Liver (tissue), 7 donors: ENCODE measurements at regions not wholly inside any gene's neighbourhood (a gene's known extent, or its start where the extent isn't known, plus 50 kb on each side); places are given as distances from the start of the nearest gene placed in this dataset.

Experiments
- DNase-seq: peaks from one replicate; pipeline ENCODE4 v3.0.0-alpha.2; 2017; ENCODE audit warnings: low spot score
- H3K27ac ChIP-seq, 2 donors: one replicate each; pipeline ENCODE4 v1.7.0; 2013; ENCODE audit warnings: inconsistent platforms in 2 of 2, low read length in 2 of 2, control low read depth in 1 of 2, low read depth in 1 of 2, mild to moderate bottlenecking in 1 of 2
- H3K27me3 ChIP-seq, 4 donors: one replicate each; pipeline versions ENCODE4 v1.6.1 to v1.7.0; 2013; ENCODE audit warnings: low read length in 3 of 4, inconsistent platforms in 1 of 4, mild to moderate bottlenecking in 1 of 4, moderate library complexity in 1 of 4; ENCODE audit not compliant: control insufficient read depth in 4 of 4, insufficient read depth in 4 of 4
- H3K36me3 ChIP-seq, 4 donors: one replicate each; pipeline versions ENCODE4 v1.6.1 to v1.7.0; 2013; ENCODE audit warnings: low read length in 3 of 4, mild to moderate bottlenecking in 3 of 4, low read depth in 1 of 4, moderate library complexity in 1 of 4; ENCODE audit not compliant: control insufficient read depth in 4 of 4, insufficient read depth in 3 of 4
- H3K4me1 ChIP-seq, 4 donors: one replicate each; pipeline versions ENCODE4 v1.6.1 to v1.7.0; 2013; ENCODE audit warnings: low read length in 3 of 4, mild to moderate bottlenecking in 3 of 4, moderate library complexity in 1 of 4; ENCODE audit not compliant: control insufficient read depth in 4 of 4, insufficient read depth in 4 of 4
- H3K4me3 ChIP-seq, 3 donors: one replicate each; pipeline versions ENCODE4 v1.6.1 to v1.7.0; 2013; ENCODE audit warnings: low read length in 3 of 3, control low read depth in 1 of 3, low read depth in 1 of 3, mild to moderate bottlenecking in 1 of 3
- H3K9ac ChIP-seq, 2 donors: one replicate each; pipeline ENCODE4 v1.7.0; 2013; ENCODE audit warnings: low read length in 2 of 2, mild to moderate bottlenecking in 2 of 2, moderate library complexity in 2 of 2, control low read depth in 1 of 2, low read depth in 1 of 2
- H3K9me3 ChIP-seq, 4 donors: one replicate each; pipeline versions ENCODE4 v1.6.1 to v1.7.0; 2013; ENCODE audit warnings: low read length in 3 of 4; ENCODE audit not compliant: control insufficient read depth in 4 of 4
- ATF3 ChIP-seq: IDR thresholded peaks from 2 replicates; pipeline ENCODE4 v1.6.1; 2016; ENCODE audit warnings: antibody characterized with exemption
- EGR1 ChIP-seq, 2 donors: IDR thresholded peaks; 2 replicates each; pipeline ENCODE4 v1.6.1; 2016 to 2018; ENCODE audit warnings: antibody characterized with exemption in 2 of 2, low read depth in 2 of 2
- FOXA1 ChIP-seq: IDR thresholded peaks from 2 replicates; pipeline ENCODE4 v1.6.1; 2016; ENCODE audit warnings: antibody characterized with exemption
- HNF4A ChIP-seq, 2 donors: conservative IDR thresholded peaks; 2 replicates each; pipeline ENCODE4 v1.6.1; 2016; ENCODE audit warnings: antibody characterized with exemption in 2 of 2, mild to moderate bottlenecking in 2 of 2
- HNF4G ChIP-seq: IDR thresholded peaks from 2 replicates; pipeline ENCODE4 v1.6.1; 2016; ENCODE audit warnings: antibody characterized with exemption
- NR2F2 ChIP-seq: IDR thresholded peaks from 2 replicates; pipeline ENCODE4 v1.6.1; 2016; ENCODE audit warnings: antibody characterized with exemption
- RXRA ChIP-seq, 2 donors: IDR thresholded peaks; 2 replicates each; pipeline ENCODE4 v1.6.1; 2017 to 2018; ENCODE audit warnings: antibody characterized with exemption in 2 of 2, mild to moderate bottlenecking in 1 of 2
- SP1 ChIP-seq: IDR thresholded peaks from 2 replicates; pipeline ENCODE4 v1.6.1; 2018; ENCODE audit warnings: antibody characterized with exemption, mild to moderate bottlenecking
- TAF1 ChIP-seq: conservative IDR thresholded peaks from 2 replicates; pipeline ENCODE4 v1.6.1; 2016; ENCODE audit warnings: antibody characterized with exemption, mild to moderate bottlenecking
- YY1 ChIP-seq: IDR thresholded peaks from 2 replicates; pipeline ENCODE4 v1.6.1; 2016; ENCODE audit warnings: antibody characterized with exemption, mild to moderate bottlenecking
- WGBS: extraction: QIAGEN DNeasy Blood & Tissue Kit; methylation state at CpG from one replicate; pipeline ENCODE4 v1.1.7; 2013; 5-methylcytosine and 5-hydroxymethylcytosine counted together
- TF ChIP-seq, protein P1 (sequence below): IDR thresholded peaks from 2 replicates; pipeline ENCODE4 v1.6.1; 2016; ENCODE audit warnings: antibody characterized with exemption
- TF ChIP-seq, protein P2 (sequence below): IDR thresholded peaks from 2 replicates; pipeline ENCODE4 v1.6.1; 2016; ENCODE audit warnings: antibody characterized with exemption
- TF ChIP-seq, protein P3 (sequence below): IDR thresholded peaks from 2 replicates; pipeline ENCODE4 v1.6.1; 2016; ENCODE audit warnings: antibody characterized with exemption, mild to moderate bottlenecking
- donor health status: healthy.
- donor health status: healthy.
- donor health status: healthy.
- donor health status: healthy.

GRCh38 chr1:98331718-98332311 is 329.7 kb upstream of the SNX7 start:
- no peaks in the 10 kb centered on the region for H3K27me3 ChIP-seq
- no peak for TF ChIP-seq SP1
- no peak for TF ChIP-seq FOXA1
- peaks cover 0 to 2% (median under 1%) of the 10 kb centered on the region in 4 donors for H3K4me1 ChIP-seq
- H3K9me3 ChIP-seq = no peaks in the 10 kb centered on the region
- DNase-seq = no peak
- H3K4me3 ChIP-seq = no peak overlapping the region
- WGBS = 79% methylated on average over 5 of the region's 5 CpGs
- no peak overlapping the region for H3K9ac ChIP-seq
- no peaks in the 10 kb centered on the region for H3K36me3 ChIP-seq
- no peak overlapping the region for H3K27ac ChIP-seq

- no peak overlapping the region for H3K27ac ChIP-seq
- 81% methylated on average over 3 of the region's 3 CpGs for WGBS
Observed at GRCh38 chr1:98331243-98331642, 330.3 kb upstream of the SNX7 start.

DNA sequence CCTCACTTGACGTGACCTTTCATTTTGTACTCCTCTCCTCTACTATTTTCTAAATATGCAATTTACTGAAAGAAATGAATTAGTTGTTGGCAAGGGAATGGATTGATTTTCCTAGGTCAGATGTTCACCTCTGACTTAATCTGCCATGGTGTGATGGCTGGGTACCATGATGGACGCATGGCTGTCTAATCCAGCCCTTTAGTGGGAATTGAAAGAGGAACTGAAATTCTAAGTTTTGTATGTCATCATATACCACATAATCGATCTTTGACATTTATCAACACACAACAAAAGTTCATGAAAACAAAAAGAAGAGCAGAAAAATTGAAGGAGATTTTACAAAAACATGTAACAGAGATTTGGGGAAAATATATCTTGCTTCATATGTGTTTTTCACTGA is 331.3 kb upstream of the SNX7 start:
- no peaks in the 10 kb centered on the region for H3K9me3 ChIP-seq
- DNase-seq = no peak
- no peaks in the 10 kb centered on the region for H3K36me3 ChIP-seq
- 86% methylated on average over 3 of the region's 3 CpGs for WGBS
- H3K27ac ChIP-seq = no peak overlapping the region
- TF ChIP-seq, protein P1, sequence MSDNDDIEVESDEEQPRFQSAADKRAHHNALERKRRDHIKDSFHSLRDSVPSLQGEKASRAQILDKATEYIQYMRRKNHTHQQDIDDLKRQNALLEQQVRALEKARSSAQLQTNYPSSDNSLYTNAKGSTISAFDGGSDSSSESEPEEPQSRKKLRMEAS = no peak
- TF ChIP-seq TAF1 (no peak), SP1 (no peak), RXRA (IDR thresholded peaks at IDR 0.05) (no peak), HNF4G (no peak), EGR1 (IDR thresholded peaks at IDR 0.05; ENCODE audit: low read depth in 2 of 2) (no peak), HNF4A (conservative IDR thresholded peaks at IDR 0.05) (no peak), YY1 (no peak), NR2F2 (no peak)
- TF ChIP-seq, protein P2, sequence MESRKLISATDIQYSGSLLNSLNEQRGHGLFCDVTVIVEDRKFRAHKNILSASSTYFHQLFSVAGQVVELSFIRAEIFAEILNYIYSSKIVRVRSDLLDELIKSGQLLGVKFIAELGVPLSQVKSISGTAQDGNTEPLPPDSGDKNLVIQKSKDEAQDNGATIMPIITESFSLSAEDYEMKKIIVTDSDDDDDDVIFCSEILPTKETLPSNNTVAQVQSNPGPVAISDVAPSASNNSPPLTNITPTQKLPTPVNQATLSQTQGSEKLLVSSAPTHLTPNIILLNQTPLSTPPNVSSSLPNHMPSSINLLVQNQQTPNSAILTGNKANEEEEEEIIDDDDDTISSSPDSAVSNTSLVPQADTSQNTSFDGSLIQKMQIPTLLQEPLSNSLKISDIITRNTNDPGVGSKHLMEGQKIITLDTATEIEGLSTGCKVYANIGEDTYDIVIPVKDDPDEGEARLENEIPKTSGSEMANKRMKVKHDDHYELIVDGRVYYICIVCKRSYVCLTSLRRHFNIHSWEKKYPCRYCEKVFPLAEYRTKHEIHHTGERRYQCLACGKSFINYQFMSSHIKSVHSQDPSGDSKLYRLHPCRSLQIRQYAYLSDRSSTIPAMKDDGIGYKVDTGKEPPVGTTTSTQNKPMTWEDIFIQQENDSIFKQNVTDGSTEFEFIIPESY = no peak
- TF ChIP-seq, protein P3, sequence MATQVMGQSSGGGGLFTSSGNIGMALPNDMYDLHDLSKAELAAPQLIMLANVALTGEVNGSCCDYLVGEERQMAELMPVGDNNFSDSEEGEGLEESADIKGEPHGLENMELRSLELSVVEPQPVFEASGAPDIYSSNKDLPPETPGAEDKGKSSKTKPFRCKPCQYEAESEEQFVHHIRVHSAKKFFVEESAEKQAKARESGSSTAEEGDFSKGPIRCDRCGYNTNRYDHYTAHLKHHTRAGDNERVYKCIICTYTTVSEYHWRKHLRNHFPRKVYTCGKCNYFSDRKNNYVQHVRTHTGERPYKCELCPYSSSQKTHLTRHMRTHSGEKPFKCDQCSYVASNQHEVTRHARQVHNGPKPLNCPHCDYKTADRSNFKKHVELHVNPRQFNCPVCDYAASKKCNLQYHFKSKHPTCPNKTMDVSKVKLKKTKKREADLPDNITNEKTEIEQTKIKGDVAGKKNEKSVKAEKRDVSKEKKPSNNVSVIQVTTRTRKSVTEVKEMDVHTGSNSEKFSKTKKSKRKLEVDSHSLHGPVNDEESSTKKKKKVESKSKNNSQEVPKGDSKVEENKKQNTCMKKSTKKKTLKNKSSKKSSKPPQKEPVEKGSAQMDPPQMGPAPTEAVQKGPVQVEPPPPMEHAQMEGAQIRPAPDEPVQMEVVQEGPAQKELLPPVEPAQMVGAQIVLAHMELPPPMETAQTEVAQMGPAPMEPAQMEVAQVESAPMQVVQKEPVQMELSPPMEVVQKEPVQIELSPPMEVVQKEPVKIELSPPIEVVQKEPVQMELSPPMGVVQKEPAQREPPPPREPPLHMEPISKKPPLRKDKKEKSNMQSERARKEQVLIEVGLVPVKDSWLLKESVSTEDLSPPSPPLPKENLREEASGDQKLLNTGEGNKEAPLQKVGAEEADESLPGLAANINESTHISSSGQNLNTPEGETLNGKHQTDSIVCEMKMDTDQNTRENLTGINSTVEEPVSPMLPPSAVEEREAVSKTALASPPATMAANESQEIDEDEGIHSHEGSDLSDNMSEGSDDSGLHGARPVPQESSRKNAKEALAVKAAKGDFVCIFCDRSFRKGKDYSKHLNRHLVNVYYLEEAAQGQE = no peak
- peaks cover 0 to 2% (median under 1%) of the 10 kb centered on the region in 4 donors for H3K4me1 ChIP-seq
- H3K9ac ChIP-seq = no peak overlapping the region
- H3K4me3 ChIP-seq = no peak overlapping the region
- no peaks in the 10 kb centered on the region for H3K27me3 ChIP-seq

More at GRCh38 chr1:98331243-98331642, 330.3 kb upstream of the SNX7 start:
- H3K9ac ChIP-seq = no peak overlapping the region
- no peak for DNase-seq
- H3K4me3 ChIP-seq = no peak overlapping the region
- peaks cover 0 to 2% (median 0%) of the 10 kb centered on the region in 4 donors for H3K4me1 ChIP-seq
- no peaks in the 10 kb centered on the region for H3K27me3 ChIP-seq
- TF ChIP-seq ATF3 (no peak), HNF4A (conservative IDR thresholded peaks at IDR 0.05) (no peak), TAF1 (no peak), EGR1 (IDR thresholded peaks at IDR 0.05; ENCODE audit: low read depth in 2 of 2) (no peak)
- TF ChIP-seq, protein P3 = no peak
- no peaks in the 10 kb centered on the region for H3K9me3 ChIP-seq
- H3K36me3 ChIP-seq = no peaks in the 10 kb centered on the region
